ENCODE measurements at regions not wholly inside any gene's neighbourhood (a gene's known extent, or its start where the extent isn't known, plus 50 kb on each side); places are given as distances from the start of the nearest gene placed in this dataset.
"Not testable (repeated sequence)": the region's sequence is repeated elsewhere in the genome, so short reads cannot be mapped to it uniquely, and the experiment has no call there.

DNA sequence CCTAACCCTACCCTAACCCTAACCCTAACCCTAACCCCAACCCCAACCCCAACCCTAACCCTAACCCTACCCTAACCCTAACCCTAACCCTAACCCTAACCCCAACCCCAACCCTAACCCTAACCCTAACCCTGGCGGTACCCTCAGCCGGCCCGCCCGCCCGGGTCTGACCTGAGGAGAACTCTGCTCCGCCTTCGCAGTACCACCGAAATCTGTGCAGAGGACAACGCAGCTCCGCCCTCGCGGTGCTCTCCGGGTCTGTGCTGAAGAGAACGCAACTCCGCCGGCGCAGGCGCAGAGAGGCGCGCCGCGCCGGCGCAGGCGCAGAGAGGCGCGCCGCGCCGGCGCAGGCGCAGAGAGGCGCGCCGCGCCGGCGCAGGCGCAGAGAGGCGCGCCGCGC, 56.1 kb upstream of the IQSEC3 start:
- DNase-seq: not testable (repeated sequence)

DNA sequence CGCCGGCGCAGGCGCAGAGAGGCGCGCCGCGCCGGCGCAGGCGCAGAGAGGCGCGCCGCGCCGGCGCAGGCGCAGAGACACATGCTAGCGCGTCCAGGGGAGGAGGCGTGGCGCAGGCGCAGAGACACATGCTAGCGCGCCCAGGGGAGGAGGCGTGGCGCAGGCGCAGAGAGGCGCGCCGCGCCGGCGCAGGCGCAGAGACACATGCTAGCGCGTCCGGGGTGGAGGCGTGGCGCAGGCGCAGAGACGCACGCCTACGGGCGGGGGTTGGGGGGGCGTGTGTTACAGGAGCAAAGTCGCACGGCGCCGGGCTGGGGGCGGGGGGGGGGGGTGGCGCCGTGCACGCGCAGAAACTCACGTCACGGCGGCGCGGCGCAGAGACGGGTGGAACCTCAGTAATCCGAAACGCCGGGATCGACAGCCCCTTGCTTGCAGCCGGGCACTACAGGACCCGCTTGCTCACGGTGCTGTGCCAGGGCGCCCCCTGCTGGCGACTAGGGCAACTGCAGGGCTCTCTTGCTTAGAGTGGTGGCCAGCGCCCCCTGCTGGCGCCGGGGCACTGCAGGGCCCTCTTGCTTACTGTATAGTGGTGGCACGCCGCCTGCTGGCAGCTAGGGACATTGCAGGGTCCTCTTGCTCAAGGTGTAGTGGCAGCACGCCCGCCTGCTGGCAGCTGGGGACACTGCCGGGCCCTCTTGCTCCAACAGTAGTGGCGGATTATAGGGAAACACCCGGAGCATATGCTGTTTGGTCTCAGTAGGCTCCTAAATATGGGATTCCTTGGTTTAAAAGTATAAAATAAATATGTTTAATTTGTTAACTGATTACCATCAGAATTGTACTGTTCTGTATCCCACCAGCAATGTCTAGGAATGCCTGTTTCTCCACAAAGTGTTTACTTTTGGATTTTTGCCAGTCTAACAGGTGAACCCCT, 55.4 kb upstream of the IQSEC3 start:
- not testable (repeated sequence) for DNase-seq

DNA sequence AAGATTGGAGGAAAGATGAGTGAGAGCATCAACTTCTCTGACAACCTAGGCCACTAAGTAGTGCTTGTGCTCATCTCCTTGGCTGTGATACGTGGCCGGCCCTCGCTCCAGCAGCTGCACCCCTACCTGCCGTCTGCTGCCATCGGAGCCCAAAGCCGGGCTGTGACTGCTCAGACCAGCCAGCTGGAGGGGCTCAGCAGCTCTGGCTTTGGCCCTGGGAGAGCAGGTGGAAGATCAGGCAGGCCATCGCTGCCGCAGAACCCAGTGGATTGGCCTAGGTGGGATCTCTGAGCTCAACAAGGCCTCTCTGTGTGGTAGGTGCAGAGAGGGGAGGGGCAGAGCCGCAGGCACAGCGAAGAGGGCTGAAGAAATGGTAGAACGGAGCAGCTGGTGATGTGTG, 54.3 kb upstream of the IQSEC3 start:
- not testable (repeated sequence) for DNase-seq

DNA sequence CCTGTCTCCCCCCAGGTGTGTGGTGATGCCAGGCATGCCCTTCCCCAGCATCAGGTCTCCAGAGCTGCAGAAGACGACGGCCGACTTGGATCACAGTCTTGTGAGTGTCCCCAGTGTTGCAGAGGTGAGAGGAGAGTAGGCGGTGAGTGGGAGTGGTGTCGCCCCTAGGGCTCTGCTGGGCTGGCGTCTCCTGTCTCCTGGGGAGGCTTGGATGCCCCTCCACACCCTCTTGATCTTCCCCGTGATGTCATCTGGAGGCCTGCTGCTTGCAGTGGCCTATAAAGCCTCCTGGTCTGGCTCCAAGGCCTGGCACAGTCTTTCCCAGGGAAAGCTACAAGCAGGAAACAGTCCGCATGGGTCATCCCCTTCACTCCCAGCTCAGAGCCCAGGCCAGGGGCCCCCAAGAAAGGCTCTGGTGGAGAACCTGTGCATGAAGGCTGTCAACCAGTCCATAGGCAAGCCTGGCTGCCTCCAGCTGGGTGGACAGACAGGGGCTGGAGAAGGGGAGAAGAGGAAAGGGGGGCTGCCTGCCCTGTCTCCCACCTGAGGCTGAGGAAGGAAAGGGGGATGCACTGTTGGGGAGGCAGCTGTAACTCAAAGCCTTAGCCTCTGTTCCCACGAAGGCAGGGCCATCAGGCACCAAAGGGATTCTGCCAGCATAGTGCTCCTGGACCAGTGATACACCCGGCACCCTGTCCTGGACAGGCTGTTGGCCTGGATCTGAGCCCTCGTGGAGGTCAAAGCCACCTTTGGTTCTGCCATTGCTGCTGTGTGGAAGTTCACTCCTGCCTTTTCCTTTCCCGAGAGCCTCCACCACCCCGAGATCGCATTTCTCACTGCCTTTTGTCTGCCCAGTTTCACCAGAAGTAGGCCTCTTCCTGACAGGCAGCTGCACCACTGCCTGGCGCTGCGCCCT, 53.6 kb upstream of the IQSEC3 start:
- DNase-seq: peak; percentile 56

DNA sequence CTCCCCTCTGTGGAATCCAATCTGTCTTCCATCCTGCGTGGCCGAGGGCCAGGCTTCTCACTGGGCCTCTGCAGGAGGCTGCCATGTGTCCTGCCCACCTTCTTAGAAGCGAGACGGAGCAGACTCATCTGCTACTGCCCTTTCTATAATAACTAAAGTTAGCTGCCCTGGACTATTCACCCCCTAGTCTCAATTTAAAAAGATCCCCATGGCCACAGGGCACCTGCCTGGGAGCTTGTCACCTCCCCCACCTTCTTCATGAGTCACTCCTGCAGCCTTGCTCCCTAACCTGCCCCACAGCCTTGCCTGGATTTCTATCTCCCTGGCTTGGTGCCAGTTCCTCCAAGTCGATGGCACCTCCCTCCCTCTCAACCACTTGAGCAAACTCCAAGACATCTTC, 52.7 kb upstream of the IQSEC3 start:
- DNase-seq: not testable (repeated sequence)

DNA sequence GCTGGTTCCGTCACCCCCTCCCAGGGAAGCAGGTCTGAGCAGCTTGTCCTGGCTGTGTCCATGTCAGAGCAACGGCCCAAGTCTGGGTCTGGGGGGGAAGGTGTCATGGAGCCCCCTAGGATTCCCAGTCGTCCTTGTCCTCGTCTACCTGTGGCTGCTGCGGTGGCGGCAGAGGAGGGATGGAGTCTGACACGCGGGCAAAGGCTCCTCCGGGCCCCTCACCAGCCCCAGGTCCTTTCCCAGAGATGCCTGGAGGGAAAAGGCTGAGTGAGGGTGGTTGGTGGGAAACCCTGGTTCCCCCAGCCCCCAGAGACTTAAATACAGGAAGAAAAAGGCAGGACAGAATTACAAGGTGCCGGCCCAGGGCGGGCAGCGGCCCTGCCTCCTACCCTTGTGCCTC, 51.9 kb upstream of the IQSEC3 start:
- not testable (repeated sequence) for DNase-seq

DNA sequence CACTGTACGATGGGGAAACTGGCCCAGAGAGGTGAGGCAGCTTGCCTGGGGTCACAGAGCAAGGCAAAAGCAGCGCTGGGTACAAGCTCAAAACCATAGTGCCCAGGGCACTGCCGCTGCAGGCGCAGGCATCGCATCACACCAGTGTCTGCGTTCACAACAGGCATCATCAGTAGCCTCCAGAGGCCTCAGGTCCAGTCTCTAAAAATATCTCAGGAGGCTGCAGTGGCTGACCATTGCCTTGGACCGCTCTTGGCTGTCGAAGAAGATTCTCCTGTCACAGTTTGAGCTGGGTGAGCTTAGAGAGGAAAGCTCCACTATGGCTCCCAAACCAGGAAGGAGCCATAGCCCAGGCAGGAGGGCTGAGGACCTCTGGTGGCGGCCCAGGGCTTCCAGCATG, 51.2 kb upstream of the IQSEC3 start:
- DNase-seq: not testable (repeated sequence)

DNA sequence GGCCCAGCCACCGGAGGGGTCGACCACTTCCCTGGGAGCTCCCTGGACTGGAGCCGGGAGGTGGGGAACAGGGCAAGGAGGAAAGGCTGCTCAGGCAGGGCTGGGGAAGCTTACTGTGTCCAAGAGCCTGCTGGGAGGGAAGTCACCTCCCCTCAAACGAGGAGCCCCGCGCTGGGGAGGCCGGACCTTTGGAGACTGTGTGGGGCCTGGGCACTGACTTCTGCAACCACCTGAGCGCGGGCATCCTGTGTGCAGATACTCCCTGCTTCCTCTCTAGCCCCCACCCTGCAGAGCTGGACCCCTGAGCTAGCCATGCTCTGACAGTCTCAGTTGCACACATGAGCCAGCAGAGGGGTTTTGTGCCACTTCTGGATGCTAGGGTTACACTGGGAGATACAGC, 50.5 kb upstream of the IQSEC3 start:
- DNase-seq: not testable (repeated sequence)

DNA sequence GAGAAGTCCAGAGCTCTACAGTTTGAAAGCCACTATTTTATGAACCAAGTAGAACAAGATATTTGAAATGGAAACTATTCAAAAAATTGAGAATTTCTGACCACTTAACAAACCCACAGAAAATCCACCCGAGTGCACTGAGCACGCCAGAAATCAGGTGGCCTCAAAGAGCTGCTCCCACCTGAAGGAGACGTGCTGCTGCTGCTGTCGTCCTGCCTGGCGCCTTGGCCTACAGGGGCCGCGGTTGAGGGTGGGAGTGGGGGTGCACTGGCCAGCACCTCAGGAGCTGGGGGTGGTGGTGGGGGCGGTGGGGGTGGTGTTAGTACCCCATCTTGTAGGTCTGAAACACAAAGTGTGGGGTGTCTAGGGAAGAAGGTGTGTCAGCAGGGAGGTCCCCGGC, 50.0 kb upstream of the IQSEC3 start:
- not testable (repeated sequence) for DNase-seq

Data from dermis blood vessel endothelial cell (primary cell).